ENCODE measurements at regions not wholly inside any gene's neighbourhood (a gene's known extent, or its start where the extent isn't known, plus 50 kb on each side); places are given as distances from the start of the nearest gene placed in this dataset.

DNA sequence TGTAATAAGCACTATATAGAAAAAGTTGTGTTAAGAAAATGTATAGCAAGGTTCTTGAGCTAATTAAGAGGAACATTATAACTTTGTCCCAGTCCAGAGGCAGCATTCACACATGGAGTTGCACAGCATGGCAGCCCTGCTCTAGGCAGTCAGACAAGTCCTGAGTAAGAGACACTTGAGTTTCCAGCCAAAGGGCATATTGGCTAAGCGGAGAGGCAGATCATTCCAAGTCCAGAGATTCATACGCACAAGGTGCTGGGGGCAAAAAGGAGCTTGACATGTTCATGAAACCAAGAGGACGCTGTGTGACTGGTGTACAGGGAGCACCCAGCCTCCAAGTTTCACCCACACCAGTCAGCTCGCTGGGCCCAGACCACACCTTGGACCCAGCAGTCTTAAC lies 232.6 kb upstream of the IPO5 start:
- no peak for DNase-seq
- H3K4me3 ChIP-seq, result no peak overlapping the region
- no peaks in the 10 kb centered on the region for H4K20me1 ChIP-seq (ENCODE audit: insufficient read depth)
- no peak overlapping the region for H3K4me2 ChIP-seq (ENCODE audit: unreplicated experiment)
- H3F3A ChIP-seq (ENCODE audit: insufficient read depth), result no peaks in the 10 kb centered on the region
- no peaks in the 10 kb centered on the region for H3K27me3 ChIP-seq (replicated peaks; ENCODE audit: insufficient read depth)
- H2AFZ ChIP-seq, result no peak overlapping the region
- no peaks in the 10 kb centered on the region for H3K36me3 ChIP-seq (ENCODE audit: low read depth)
- 49 to 58% methylated on average over 4 of the region's 4 CpGs for WGBS, 2 experiments (ENCODE audit: low coverage in 1 of 2, low lambda C conversion rate in 2 of 2, missing lambda C conversion rate in 2 of 2)
- H3K27ac ChIP-seq, result no peak overlapping the region
- TF ChIP-seq EZH2phosphoT487 (IDR thresholded peaks at IDR 0.05; ENCODE audit: insufficient read depth, low read depth), result no peak
- no peak for TF ChIP-seq EZH2 (IDR thresholded peaks at IDR 0.05; ENCODE audit: insufficient read depth, poor library complexity, severe bottlenecking)
- H3K4me1 ChIP-seq (ENCODE audit: insufficient read depth), result no peaks in the 10 kb centered on the region
- H3K9me3 ChIP-seq (ENCODE audit: low read depth), result no peaks in the 10 kb centered on the region
- no peaks in the 10 kb centered on the region for H3K9me2 ChIP-seq (ENCODE audit: insufficient read depth)
- H3K79me2 ChIP-seq (ENCODE audit: insufficient read depth), result no peaks in the 10 kb centered on the region
- in situ Hi-C loops (cut with MboI), result no loop called here
- H3K9ac ChIP-seq, result no peak overlapping the region

DNA sequence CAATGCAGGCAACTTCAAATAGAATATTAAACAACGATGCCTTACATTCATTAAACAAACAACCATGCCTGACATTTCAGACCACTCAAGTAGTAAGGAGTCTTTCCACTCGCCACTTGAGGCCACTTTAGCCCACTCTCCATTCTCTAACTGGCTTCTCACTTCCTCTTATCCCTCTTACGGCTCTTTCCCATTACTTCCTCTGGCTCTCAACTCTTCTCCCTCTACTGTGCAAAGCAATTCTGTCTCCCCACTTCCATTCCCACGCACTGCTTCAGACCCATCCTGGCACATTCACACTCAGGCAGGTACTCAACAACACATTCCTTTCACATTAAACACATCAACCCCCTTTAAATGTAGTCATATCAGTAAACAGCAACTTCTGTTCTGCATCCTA lies 229.8 kb upstream of the IPO5 start:
- H3F3A ChIP-seq (ENCODE audit: insufficient read depth), result no peaks in the 10 kb centered on the region
- in situ Hi-C loops (cut with MboI), result no loop called here
- no peaks in the 10 kb centered on the region for H3K79me2 ChIP-seq (ENCODE audit: insufficient read depth)
- TF ChIP-seq EZH2 (IDR thresholded peaks at IDR 0.05; ENCODE audit: insufficient read depth, poor library complexity, severe bottlenecking), result no peak
- no peaks in the 10 kb centered on the region for H3K36me3 ChIP-seq (ENCODE audit: low read depth)
- H3K9ac ChIP-seq, result no peak overlapping the region
- no peak overlapping the region for H3K4me3 ChIP-seq
- no peaks in the 10 kb centered on the region for H3K4me1 ChIP-seq (ENCODE audit: insufficient read depth)
- WGBS, 2 experiments (ENCODE audit: low coverage in 1 of 2, low lambda C conversion rate in 2 of 2, missing lambda C conversion rate in 2 of 2), result 53 to 62% methylated on average over 4 of the region's 4 CpGs
- H2AFZ ChIP-seq, result no peak overlapping the region
- H3K27ac ChIP-seq, result no peak overlapping the region
- H3K4me2 ChIP-seq (ENCODE audit: unreplicated experiment), result no peak overlapping the region
- H3K9me2 ChIP-seq (ENCODE audit: insufficient read depth), result no peaks in the 10 kb centered on the region
- H4K20me1 ChIP-seq (ENCODE audit: insufficient read depth), result no peaks in the 10 kb centered on the region
- no peak for DNase-seq
- no peaks in the 10 kb centered on the region for H3K9me3 ChIP-seq (ENCODE audit: low read depth)
- H3K27me3 ChIP-seq (replicated peaks; ENCODE audit: insufficient read depth), result no peaks in the 10 kb centered on the region

DNA sequence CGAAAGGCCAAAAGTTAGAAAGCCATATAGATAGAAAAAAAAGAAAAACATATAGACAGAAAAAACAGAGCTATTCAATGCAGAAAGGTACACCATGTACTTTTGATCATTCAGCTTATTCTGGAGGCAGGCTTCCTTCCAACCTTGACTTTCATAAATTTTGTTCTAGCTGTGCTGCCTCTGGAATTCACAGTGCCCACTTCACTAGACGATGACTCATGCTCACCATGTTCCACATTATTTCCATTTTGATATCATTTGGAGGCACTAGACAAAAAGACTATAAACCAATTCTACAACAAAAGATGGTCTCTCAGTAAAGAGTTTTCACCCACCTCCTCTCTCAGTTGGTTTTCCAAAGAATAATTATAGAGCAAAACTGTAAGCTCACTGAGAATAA lies 229.0 kb upstream of the IPO5 start:
- H3K27ac ChIP-seq, result no peak overlapping the region
- H3K36me3 ChIP-seq (ENCODE audit: low read depth), result no peaks in the 10 kb centered on the region
- no peaks in the 10 kb centered on the region for H3K27me3 ChIP-seq (replicated peaks; ENCODE audit: insufficient read depth)
- H3K9ac ChIP-seq, result no peak overlapping the region
- TF ChIP-seq EZH2 (IDR thresholded peaks at IDR 0.05; ENCODE audit: insufficient read depth, poor library complexity, severe bottlenecking) (no peak), EZH2phosphoT487 (IDR thresholded peaks at IDR 0.05; ENCODE audit: insufficient read depth, low read depth) (no peak)
- H3F3A ChIP-seq (ENCODE audit: insufficient read depth), result no peaks in the 10 kb centered on the region
- no peak overlapping the region for H3K4me3 ChIP-seq
- H4K20me1 ChIP-seq (ENCODE audit: insufficient read depth), result no peaks in the 10 kb centered on the region
- no peaks in the 10 kb centered on the region for H3K9me2 ChIP-seq (ENCODE audit: insufficient read depth)
- H3K79me2 ChIP-seq (ENCODE audit: insufficient read depth), result no peaks in the 10 kb centered on the region
- no peak overlapping the region for H2AFZ ChIP-seq
- no peaks in the 10 kb centered on the region for H3K4me1 ChIP-seq (ENCODE audit: insufficient read depth)
- no peak overlapping the region for H3K4me2 ChIP-seq (ENCODE audit: unreplicated experiment)
- 31 to 50% methylated on average over 2 of the region's 2 CpGs for WGBS, 2 experiments (ENCODE audit: low coverage in 1 of 2, low lambda C conversion rate in 2 of 2, missing lambda C conversion rate in 2 of 2)
- in situ Hi-C loops (cut with MboI), result no loop called here
- DNase-seq, result peak; percentile 8
- H3K9me3 ChIP-seq (ENCODE audit: low read depth), result no peaks in the 10 kb centered on the region

DNA sequence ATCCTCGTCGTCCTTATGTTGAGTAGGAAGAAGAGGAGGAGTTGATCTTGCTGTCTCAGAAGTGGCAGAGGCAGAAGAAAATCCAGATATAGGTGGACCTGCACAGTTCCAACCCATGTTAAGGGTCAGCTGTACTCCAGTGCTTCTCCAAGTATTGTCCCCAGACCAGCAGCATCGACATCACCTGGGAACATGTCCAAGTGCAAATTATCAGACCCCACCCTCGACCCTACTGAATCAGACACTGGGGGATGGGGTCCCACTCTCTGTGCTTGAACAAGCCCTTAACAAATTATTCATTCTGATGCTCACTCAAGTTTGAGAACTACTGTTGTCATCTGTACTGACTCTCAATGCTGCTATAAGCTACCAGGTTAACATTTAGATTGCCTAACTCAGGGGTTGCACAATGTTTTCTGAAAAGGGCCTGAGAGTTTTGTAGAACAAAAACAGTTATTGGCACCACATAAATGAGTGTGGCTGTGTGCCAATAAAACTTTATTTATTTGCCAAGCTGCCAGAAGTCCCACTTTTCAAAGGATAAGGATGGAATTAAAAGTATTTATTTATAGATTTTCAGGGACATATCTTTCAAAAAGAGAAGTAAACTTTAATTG lies 226.7 kb upstream of the IPO5 start:
- Histone ChIP-seq H3K4me2 (ENCODE audit: unreplicated experiment) (no peak overlapping the region), H4K20me1 (ENCODE audit: insufficient read depth) (no peaks in the 10 kb centered on the region), H2AFZ (no peak overlapping the region), H3K9me2 (ENCODE audit: insufficient read depth) (no peaks in the 10 kb centered on the region), H3K79me2 (ENCODE audit: insufficient read depth) (no peaks in the 10 kb centered on the region), H3K36me3 (ENCODE audit: low read depth) (no peaks in the 10 kb centered on the region), H3K4me1 (ENCODE audit: insufficient read depth) (no peaks in the 10 kb centered on the region), H3K9ac (no peak overlapping the region), H3F3A (ENCODE audit: insufficient read depth) (no peaks in the 10 kb centered on the region), H3K9me3 (ENCODE audit: low read depth) (no peaks in the 10 kb centered on the region), H3K27ac (no peak overlapping the region), H3K27me3 (replicated peaks; ENCODE audit: insufficient read depth) (no peaks in the 10 kb centered on the region), H3K4me3 (no peak overlapping the region)
- WGBS, 2 experiments (ENCODE audit: low coverage in 1 of 2, low lambda C conversion rate in 2 of 2, missing lambda C conversion rate in 2 of 2), result 40 to 50% methylated on average over 4 of the region's 4 CpGs
- no peak for TF ChIP-seq EZH2 (IDR thresholded peaks at IDR 0.05; ENCODE audit: insufficient read depth, poor library complexity, severe bottlenecking)
- no peak for DNase-seq
- in situ Hi-C loops (cut with MboI), result no loop called here

DNA sequence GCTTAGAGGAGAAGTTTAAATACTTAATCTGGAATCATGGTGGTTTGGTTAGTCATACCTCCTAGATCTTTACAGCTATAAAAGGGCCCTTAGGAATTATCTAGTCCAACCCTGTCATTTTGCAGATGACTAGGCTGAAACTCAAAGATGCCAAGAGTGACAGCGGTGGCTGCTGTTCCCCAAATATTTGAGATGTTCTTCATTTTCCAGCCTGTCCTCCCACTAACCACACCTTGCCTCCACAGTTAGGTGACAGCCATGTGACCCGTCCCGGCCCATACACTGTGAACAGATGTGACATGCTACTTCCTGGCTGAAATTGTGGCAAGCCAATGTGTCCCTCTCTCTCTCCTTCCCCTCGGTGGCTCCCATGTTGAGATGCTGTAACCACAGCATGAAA lies 225.5 kb upstream of the IPO5 start:
- TF ChIP-seq EZH2phosphoT487 (IDR thresholded peaks at IDR 0.05; ENCODE audit: insufficient read depth, low read depth) (no peak), EZH2 (IDR thresholded peaks at IDR 0.05; ENCODE audit: insufficient read depth, poor library complexity, severe bottlenecking) (no peak)

More for the DNA sequence above, 225.5 kb upstream of the IPO5 start:
- in situ Hi-C loops (cut with MboI), result no loop called here
- Histone ChIP-seq H3K27me3 (replicated peaks; ENCODE audit: insufficient read depth) (no peaks in the 10 kb centered on the region), H3K4me3 (no peak overlapping the region), H3K4me2 (ENCODE audit: unreplicated experiment) (no peak overlapping the region), H3K36me3 (ENCODE audit: low read depth) (no peaks in the 10 kb centered on the region), H3K9me2 (ENCODE audit: insufficient read depth) (no peaks in the 10 kb centered on the region), H3F3A (ENCODE audit: insufficient read depth) (no peaks in the 10 kb centered on the region), H2AFZ (no peak overlapping the region), H3K4me1 (ENCODE audit: insufficient read depth) (no peaks in the 10 kb centered on the region), H3K79me2 (ENCODE audit: insufficient read depth) (no peaks in the 10 kb centered on the region), H3K9ac (no peak overlapping the region), H4K20me1 (ENCODE audit: insufficient read depth) (no peaks in the 10 kb centered on the region), H3K9me3 (ENCODE audit: low read depth) (no peaks in the 10 kb centered on the region), H3K27ac (no peak overlapping the region)
- DNase-seq, result no peak
- 62 to 69% methylated on average over 4 of the region's 4 CpGs for WGBS, 2 experiments (ENCODE audit: low coverage in 1 of 2, low lambda C conversion rate in 2 of 2, missing lambda C conversion rate in 2 of 2)
